NB4 (cell line): ENCODE measurements at regions not wholly inside any gene's neighbourhood (a gene's known extent, or its start where the extent isn't known, plus 50 kb on each side); places are given as distances from the start of the nearest gene placed in this dataset.

Source experiments
- MYC ChIP-seq: IDR thresholded peaks from 2 replicates; pipeline ENCODE4 v1.6.1; 2011; ENCODE audit warnings: low read depth, low read length
- POLR2A ChIP-seq: IDR thresholded peaks from 2 replicates; pipeline ENCODE4 v1.6.1; 2011; ENCODE audit warnings: mild to moderate bottlenecking; ENCODE audit not compliant: insufficient read length; ENCODE audit errors: extremely low read depth
- TF ChIP-seq, protein P1 (sequence below): IDR thresholded peaks from one replicate; pipeline ENCODE4 v1.5.1; 2012; ENCODE audit warnings: low read depth, low read length
- TF ChIP-seq, protein P2 (sequence below): IDR thresholded peaks from 2 replicates; pipeline ENCODE4 v1.6.1; 2011; ENCODE audit warnings: low read depth, low read length

DNA sequence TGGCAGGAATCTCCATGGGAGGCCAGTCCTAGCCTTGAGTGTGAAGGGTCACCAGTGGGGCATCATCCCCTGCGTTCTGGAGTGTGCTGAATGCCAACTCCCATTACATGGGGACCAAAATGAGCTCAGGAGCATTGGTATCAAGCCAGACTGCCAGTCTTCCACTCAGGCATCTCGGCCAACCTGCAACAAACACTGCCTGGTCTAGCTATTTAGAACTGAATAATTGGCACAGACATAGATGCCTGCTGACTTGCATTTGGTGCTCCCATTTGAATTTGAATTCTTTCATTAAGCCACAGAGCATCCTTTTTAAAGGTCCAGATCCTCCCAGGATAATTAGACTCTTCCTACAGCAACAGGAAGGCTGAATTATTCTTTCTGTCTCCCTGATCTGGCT is 116.6 kb upstream of the ABCA1 start:
- TF ChIP-seq, protein P1, sequence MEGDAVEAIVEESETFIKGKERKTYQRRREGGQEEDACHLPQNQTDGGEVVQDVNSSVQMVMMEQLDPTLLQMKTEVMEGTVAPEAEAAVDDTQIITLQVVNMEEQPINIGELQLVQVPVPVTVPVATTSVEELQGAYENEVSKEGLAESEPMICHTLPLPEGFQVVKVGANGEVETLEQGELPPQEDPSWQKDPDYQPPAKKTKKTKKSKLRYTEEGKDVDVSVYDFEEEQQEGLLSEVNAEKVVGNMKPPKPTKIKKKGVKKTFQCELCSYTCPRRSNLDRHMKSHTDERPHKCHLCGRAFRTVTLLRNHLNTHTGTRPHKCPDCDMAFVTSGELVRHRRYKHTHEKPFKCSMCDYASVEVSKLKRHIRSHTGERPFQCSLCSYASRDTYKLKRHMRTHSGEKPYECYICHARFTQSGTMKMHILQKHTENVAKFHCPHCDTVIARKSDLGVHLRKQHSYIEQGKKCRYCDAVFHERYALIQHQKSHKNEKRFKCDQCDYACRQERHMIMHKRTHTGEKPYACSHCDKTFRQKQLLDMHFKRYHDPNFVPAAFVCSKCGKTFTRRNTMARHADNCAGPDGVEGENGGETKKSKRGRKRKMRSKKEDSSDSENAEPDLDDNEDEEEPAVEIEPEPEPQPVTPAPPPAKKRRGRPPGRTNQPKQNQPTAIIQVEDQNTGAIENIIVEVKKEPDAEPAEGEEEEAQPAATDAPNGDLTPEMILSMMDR: no peak
- TF ChIP-seq, protein P2, sequence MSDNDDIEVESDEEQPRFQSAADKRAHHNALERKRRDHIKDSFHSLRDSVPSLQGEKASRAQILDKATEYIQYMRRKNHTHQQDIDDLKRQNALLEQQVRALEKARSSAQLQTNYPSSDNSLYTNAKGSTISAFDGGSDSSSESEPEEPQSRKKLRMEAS: no peak
- TF ChIP-seq POLR2A (no peak), MYC (no peak)
